Panc1 (cell line): ENCODE measurements at regions not wholly inside any gene's neighbourhood (a gene's known extent, or its start where the extent isn't known, plus 50 kb on each side); places are given as distances from the start of the nearest gene placed in this dataset.

Experiments used
- CTCF ChIP-seq: fragments of 450-650 bp; IDR thresholded peaks from 2 replicates; pipeline ENCODE4 v1.5.1; 2017; ENCODE audit warnings: mild to moderate bottlenecking
- POLR2AphosphoS5 ChIP-seq: IDR thresholded peaks from 2 replicates; pipeline ENCODE4 v1.6.1; 2012; ENCODE audit warnings: mild to moderate bottlenecking, low read depth, low read length, moderate library complexity
- TCF7L2 ChIP-seq: IDR thresholded peaks from 2 replicates; pipeline ENCODE4 v1.6.1; 2011; ENCODE audit warnings: mild to moderate bottlenecking, low read depth, low read length, inconsistent platforms

GRCh38 chr19:28456708-28457320, 756.1 kb downstream of the UQCRFS1 start:
- TF ChIP-seq CTCF (no peak), POLR2AphosphoS5 (no peak), TCF7L2 (no peak)
